CD14-positive monocyte (primary cell): ENCODE measurements at regions not wholly inside any gene's neighbourhood (a gene's known extent, or its start where the extent isn't known, plus 50 kb on each side); places are given as distances from the start of the nearest gene placed in this dataset.

Experiments
- DNase-seq, 3 donors: peaks; one replicate each; pipeline ENCODE4 v3.0.0-alpha.2; 2011 to 2022
- H2AFZ ChIP-seq: 2 replicates; pipeline ENCODE4 v1.6.0; 2012; ENCODE audit warnings: mild to moderate bottlenecking, low read depth, low read length, inconsistent platforms; ENCODE audit not compliant: insufficient read depth, poor library complexity, severe bottlenecking
- H3K27ac ChIP-seq, 2 donors: 1 replicate in 1 of 2; 2 replicates in 1 of 2; pipeline ENCODE4 v1.5.1; 2012 to 2013; ENCODE audit warnings: low read length in 2 of 2, control low read depth in 1 of 2, inconsistent platforms in 1 of 2, low read depth in 1 of 2, mild to moderate bottlenecking in 1 of 2
- H3K27me3 ChIP-seq, 2 donors: one replicate each; pipeline versions ENCODE4 v1.6.0 to v1.6.1; 2011 to 2013; ENCODE audit warnings: low read length in 2 of 2; ENCODE audit not compliant: control insufficient read depth in 2 of 2, insufficient read depth in 2 of 2
- H3K36me3 ChIP-seq, 2 donors: replicated peaks in 1 of 2; 1 replicate in 1 of 2; 2 replicates in 1 of 2; pipeline versions ENCODE4 v1.5.1 to v1.6.1; 2012 to 2013; ENCODE audit warnings: low read length in 2 of 2, control low read depth in 1 of 2, inconsistent platforms in 1 of 2, mild to moderate bottlenecking in 1 of 2; ENCODE audit not compliant: insufficient read depth in 2 of 2, control insufficient read depth in 1 of 2
- H3K4me1 ChIP-seq, 2 donors: 1 replicate in 1 of 2; 2 replicates in 1 of 2; pipeline versions ENCODE4 v1.5.1 to v1.6.1; 2012 to 2013; ENCODE audit warnings: low read length in 2 of 2, control low read depth in 1 of 2, inconsistent platforms in 1 of 2, mild to moderate bottlenecking in 1 of 2, moderate library complexity in 1 of 2; ENCODE audit not compliant: insufficient read depth in 2 of 2, control insufficient read depth in 1 of 2
- H3K4me2 ChIP-seq: replicated peaks from 2 replicates; pipeline ENCODE3; 2012; ENCODE audit warnings: low read length, moderate library complexity, mild to moderate bottlenecking; ENCODE audit not compliant: poor library complexity, severe bottlenecking; ENCODE audit errors: extremely low read depth
- H3K4me3 ChIP-seq, 3 experiments: fragments of 200-600 bp in 1 of 3; sonication (generic) in 1 of 3; replicated peaks in 1 of 3; 1 replicate in 2 of 3; 2 replicates in 1 of 3; pipeline ENCODE4 v1.5.1; 2011 to 2013; ENCODE audit warnings: low read length in 3 of 3, mild to moderate bottlenecking in 3 of 3, control low read depth in 2 of 3, low read depth in 2 of 3, inconsistent platforms in 1 of 3, moderate library complexity in 1 of 3
- H3K79me2 ChIP-seq: 2 replicates; pipeline ENCODE4 v1.6.0; 2012; ENCODE audit warnings: mild to moderate bottlenecking, control low read depth, inconsistent platforms, low read length, moderate library complexity; ENCODE audit not compliant: insufficient read depth
- H3K9ac ChIP-seq: 2 replicates; pipeline ENCODE4 v1.6.0; 2017; ENCODE audit warnings: low read length, mild to moderate bottlenecking; ENCODE audit not compliant: insufficient read depth, poor library complexity, severe bottlenecking
- H3K9me3 ChIP-seq, 2 donors: replicated peaks in 1 of 2; 1 replicate in 1 of 2; 2 replicates in 1 of 2; pipeline versions ENCODE4 v1.5.1 to v1.6.1; 2012 to 2013; ENCODE audit warnings: low read length in 2 of 2, control low read depth in 1 of 2; ENCODE audit not compliant: control insufficient read depth in 1 of 2, insufficient read depth in 1 of 2
- H4K20me1 ChIP-seq: 2 replicates; pipeline ENCODE4 v1.6.0; 2012; ENCODE audit warnings: mild to moderate bottlenecking, low read length, control low read depth, moderate library complexity; ENCODE audit not compliant: insufficient read depth
- H3K27ac Mint-ChIP-seq, 7 donors: one replicate each; pipeline ENCODE4 v1.8.0; 2020; ENCODE audit warnings: mild to moderate bottlenecking in 7 of 7, mixed read lengths in 7 of 7, moderate library complexity in 6 of 7, inconsistent platforms in 2 of 7
- H3K27me3 Mint-ChIP-seq, 3 donors: one replicate each; pipeline ENCODE4 v1.8.0; 2021 to 2022; ENCODE audit warnings: low read depth in 3 of 3, mild to moderate bottlenecking in 3 of 3, mixed read lengths in 3 of 3, moderate library complexity in 3 of 3, inconsistent platforms in 1 of 3
- H3K36me3 Mint-ChIP-seq, 2 donors: one replicate each; pipeline ENCODE4 v1.8.0; 2020; ENCODE audit warnings: mixed read lengths in 2 of 2, inconsistent platforms in 1 of 2, mild to moderate bottlenecking in 1 of 2
- H3K4me1 Mint-ChIP-seq: one replicate; pipeline ENCODE4 v1.8.0; 2020; ENCODE audit warnings: mild to moderate bottlenecking, mixed read lengths
- H3K4me3 Mint-ChIP-seq, 2 donors: one replicate each; pipeline ENCODE4 v1.8.0; 2020; ENCODE audit warnings: mild to moderate bottlenecking in 2 of 2, mixed read lengths in 2 of 2, moderate library complexity in 1 of 2
- H3K9me3 Mint-ChIP-seq, 7 donors: one replicate each; pipeline ENCODE4 v1.8.0; 2020 to 2022; ENCODE audit warnings: mixed read lengths in 7 of 7, mild to moderate bottlenecking in 6 of 7, moderate library complexity in 6 of 7, inconsistent platforms in 2 of 7
- CTCF ChIP-seq: fragments of 200-600 bp; IDR thresholded peaks from one replicate; pipeline ENCODE4 v1.8.0; 2022; ENCODE audit warnings: antibody characterized with exemption, mild to moderate bottlenecking
- WGBS: methylation state at CpG from one replicate; pipeline ENCODE4 v1.1.5; 2013; ENCODE audit warnings: missing lambda C conversion rate; ENCODE audit not compliant: insufficient coverage; 5-methylcytosine and 5-hydroxymethylcytosine counted together
- intact Hi-C, 2 donors: fragments of 100-400 bp; cut with micrococcal nuclease; formaldehyde crosslinking; loops; one replicate each; pipeline versions ENCODE4 v1.15.0 to v1.15.1; 2023

GRCh38 chr6:66065313-66065712, 358.3 kb upstream of the EYS start:
- Histone ChIP-seq H3K9me3 (peaks cover 4 to 7% of the 10 kb centered on the region in 2 donors), H3K27ac (no peak overlapping the region), H3K9ac (no peak overlapping the region), H3K4me1 (no peaks in the 10 kb centered on the region), H3K79me2 (no peaks in the 10 kb centered on the region), H3K4me2 (no peak overlapping the region), H4K20me1 (no peaks in the 10 kb centered on the region), H3K4me3 (no peak overlapping the region), H3K27me3 (no peaks in the 10 kb centered on the region), H3K36me3 (no peaks in the 10 kb centered on the region), H2AFZ (no peak overlapping the region)
- Mint-ChIP-seq H3K36me3 (no peaks in the 10 kb centered on the region), H3K4me3 (no peak overlapping the region), H3K9me3 (peaks cover 0 to 7% (median 5%) of the 10 kb centered on the region in 7 donors), H3K27me3 (no peaks in the 10 kb centered on the region), H3K27ac (no peak overlapping the region), H3K4me1 (no peaks in the 10 kb centered on the region)
- intact Hi-C loops = no loop called here
- TF ChIP-seq CTCF = no peak
- no CpG with 5 or more reads among the region's 1 CpG for WGBS
- DNase-seq = no peak

- Histone ChIP-seq H3K4me1 (no peaks in the 10 kb centered on the region), H2AFZ (no peak overlapping the region), H3K4me2 (no peak overlapping the region), H3K9me3 (no peaks in the 10 kb centered on the region), H3K4me3 (no peak overlapping the region), H3K9ac (no peak overlapping the region), H4K20me1 (no peaks in the 10 kb centered on the region), H3K36me3 (no peaks in the 10 kb centered on the region), H3K27ac (no peak overlapping the region), H3K79me2 (no peaks in the 10 kb centered on the region), H3K27me3 (no peaks in the 10 kb centered on the region)
- Mint-ChIP-seq H3K27ac (no peak overlapping the region), H3K27me3 (no peaks in the 10 kb centered on the region), H3K9me3 (peaks cover 0 to 2% (median 0%) of the 10 kb centered on the region in 7 donors), H3K36me3 (no peaks in the 10 kb centered on the region), H3K4me1 (no peaks in the 10 kb centered on the region), H3K4me3 (no peak overlapping the region)
- no peak for DNase-seq
- WGBS = no CpG with 5 or more reads among the region's 1 CpG
- no peak for TF ChIP-seq CTCF
- intact Hi-C loops = no loop called here
Measured at GRCh38 chr6:66057034-66057433, 350.0 kb upstream of the EYS start.
